Suppressor macrophage (primary cell): ENCODE measurements at regions not wholly inside any gene's neighbourhood (a gene's known extent, or its start where the extent isn't known, plus 50 kb on each side); places are given as distances from the start of the nearest gene placed in this dataset.
"Not testable (repeated sequence)": the region's sequence is repeated elsewhere in the genome, so short reads cannot be mapped to it uniquely, and the experiment has no call there.

Experiments used
- DNase-seq, 4 experiments: peaks; one replicate each; pipeline ENCODE4 v3.0.0-alpha.2; 2020 to 2022

GRCh38 chr22:35475545-35475944 is 65.1 kb upstream of the RASD2 start:
- DNase-seq = no peak

GRCh38 chr22:35476341-35476740 is 64.3 kb upstream of the RASD2 start:
- DNase-seq = peak in 3 of 4 experiments; percentile 11 to 28 (median 11)

GRCh38 chr22:35477911-35478582 is 62.6 kb upstream of the RASD2 start:
- peak; percentile 67 to 88 (median 81) for DNase-seq

- no peak for DNase-seq
Observed at GRCh38 chr22:35478633-35479107, 62.0 kb upstream of the RASD2 start.

GRCh38 chr22:35479359-35479758 is 61.3 kb upstream of the RASD2 start:
- no peak for DNase-seq

GRCh38 chr22:35479985-35480550 is 60.6 kb upstream of the RASD2 start:
- no peak for DNase-seq

GRCh38 chr22:35480627-35481550 is 59.7 kb upstream of the RASD2 start:
- peak in 2 of 4 experiments; percentile 24 to 33 for DNase-seq

GRCh38 chr22:35482311-35482710 is 58.3 kb upstream of the RASD2 start:
- no peak for DNase-seq

GRCh38 chr22:35482974-35483373 is 57.7 kb upstream of the RASD2 start:
- no peak for DNase-seq

- no peak for DNase-seq
Observed at GRCh38 chr22:35483730-35484129, 56.9 kb upstream of the RASD2 start.

- no peak for DNase-seq
Observed at GRCh38 chr22:35484651-35485556, 55.7 kb upstream of the RASD2 start.

- DNase-seq = no peak
Observed at GRCh38 chr22:35486116-35486631, 54.5 kb upstream of the RASD2 start.

GRCh38 chr22:35487623-35488022 is 53.0 kb upstream of the RASD2 start:
- DNase-seq = not testable (repeated sequence)

GRCh38 chr22:35488513-35488912 is 52.1 kb upstream of the RASD2 start:
- DNase-seq = no peak

GRCh38 chr22:35489239-35489638 is 51.4 kb upstream of the RASD2 start:
- DNase-seq = no peak
